Breast epithelium (tissue), 4 donors: ENCODE measurements at regions not wholly inside any gene's neighbourhood (a gene's known extent, or its start where the extent isn't known, plus 50 kb on each side); places are given as distances from the start of the nearest gene placed in this dataset.

ENCODE experiments used
- DNase-seq, 2 donors: peaks; one replicate each; pipeline ENCODE4 v3.0.0-alpha.2; 2019; ENCODE audit warnings: low spot score in 2 of 2
- H3K27ac ChIP-seq, 2 donors: fragments of 200-600 bp; sonication (generic) in 1 of 2; one replicate each; pipeline ENCODE4 v1.5.1; 2016 to 2019; ENCODE audit warnings: mild to moderate bottlenecking in 1 of 2
- H3K27me3 ChIP-seq, 2 donors: fragments of 200-600 bp; sonication (generic) in 1 of 2; one replicate each; pipeline versions ENCODE4 v1.5.1 to v1.6.0; 2017 to 2019; ENCODE audit warnings: control low read depth in 1 of 2, mild to moderate bottlenecking in 1 of 2
- H3K36me3 ChIP-seq: fragments of 200-600 bp; one replicate; pipeline ENCODE4 v1.5.1; 2019
- H3K4me1 ChIP-seq, 2 donors: fragments of 200-600 bp; sonication (generic); one replicate each; pipeline ENCODE4 v1.5.1; 2016 to 2019; ENCODE audit warnings: control low read depth in 1 of 2
- H3K4me3 ChIP-seq, 3 donors: fragments of 200-600 bp; sonication (generic); 1 replicate in 2 of 3; 2 replicates in 1 of 3; pipeline ENCODE4 v1.5.1; 2016 to 2019; ENCODE audit warnings: mild to moderate bottlenecking in 3 of 3, moderate library complexity in 2 of 3
- H3K9me3 ChIP-seq, 2 donors: fragments of 200-600 bp; sonication (generic) in 1 of 2; one replicate each; pipeline ENCODE4 v1.5.1; 2016 to 2019; ENCODE audit warnings: control low read depth in 1 of 2
- POLR2A ChIP-seq: fragments of 450-650 bp; IDR thresholded peaks from one replicate; pipeline ENCODE4 v1.6.1; 2016; ENCODE audit warnings: antibody characterized with exemption, mild to moderate bottlenecking, moderate library complexity
- POLR2AphosphoS5 ChIP-seq, 3 donors: sonication (generic); formaldehyde crosslinking; IDR thresholded peaks; one replicate each; pipeline ENCODE4 v1.6.1; 2017; ENCODE audit warnings: antibody characterized with exemption in 3 of 3
- intact Hi-C: fragments of 100-400 bp; cut with DNase I; formaldehyde crosslinking; loops from one replicate; pipeline ENCODE4 v1.15.1; 2023; ENCODE audit warnings: low total_unique reads
- TF ChIP-seq, protein P1 (sequence below), 3 donors: fragments of 450-650 bp; IDR thresholded peaks; one replicate each; pipeline ENCODE4 v1.5.1; 2016 to 2017; ENCODE audit warnings: antibody characterized with exemption in 3 of 3, mild to moderate bottlenecking in 3 of 3, moderate library complexity in 3 of 3

- H3K4me1 ChIP-seq, result no peaks in the 10 kb centered on the region
- intact Hi-C loops, result no loop called here
- H3K9me3 ChIP-seq, result no peaks in the 10 kb centered on the region
- no peak for DNase-seq
- H3K36me3 ChIP-seq, result no peaks in the 10 kb centered on the region
- no peak overlapping the region for H3K4me3 ChIP-seq
- H3K27me3 ChIP-seq, result no peaks in the 10 kb centered on the region
- TF ChIP-seq POLR2AphosphoS5 (IDR thresholded peaks at IDR 0.05) (no peak), POLR2A (no peak)
- TF ChIP-seq, protein P1, sequence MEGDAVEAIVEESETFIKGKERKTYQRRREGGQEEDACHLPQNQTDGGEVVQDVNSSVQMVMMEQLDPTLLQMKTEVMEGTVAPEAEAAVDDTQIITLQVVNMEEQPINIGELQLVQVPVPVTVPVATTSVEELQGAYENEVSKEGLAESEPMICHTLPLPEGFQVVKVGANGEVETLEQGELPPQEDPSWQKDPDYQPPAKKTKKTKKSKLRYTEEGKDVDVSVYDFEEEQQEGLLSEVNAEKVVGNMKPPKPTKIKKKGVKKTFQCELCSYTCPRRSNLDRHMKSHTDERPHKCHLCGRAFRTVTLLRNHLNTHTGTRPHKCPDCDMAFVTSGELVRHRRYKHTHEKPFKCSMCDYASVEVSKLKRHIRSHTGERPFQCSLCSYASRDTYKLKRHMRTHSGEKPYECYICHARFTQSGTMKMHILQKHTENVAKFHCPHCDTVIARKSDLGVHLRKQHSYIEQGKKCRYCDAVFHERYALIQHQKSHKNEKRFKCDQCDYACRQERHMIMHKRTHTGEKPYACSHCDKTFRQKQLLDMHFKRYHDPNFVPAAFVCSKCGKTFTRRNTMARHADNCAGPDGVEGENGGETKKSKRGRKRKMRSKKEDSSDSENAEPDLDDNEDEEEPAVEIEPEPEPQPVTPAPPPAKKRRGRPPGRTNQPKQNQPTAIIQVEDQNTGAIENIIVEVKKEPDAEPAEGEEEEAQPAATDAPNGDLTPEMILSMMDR (IDR thresholded peaks at IDR 0.05), result no peak
- H3K27ac ChIP-seq, result no peak overlapping the region
Measured at GRCh38 chr7:82617156-82617555, 173.6 kb upstream of the CACNA2D1 start.

- no peaks in the 10 kb centered on the region for H3K27me3 ChIP-seq
- no peak overlapping the region for H3K27ac ChIP-seq
- H3K4me3 ChIP-seq, result no peak overlapping the region
- H3K36me3 ChIP-seq, result no peaks in the 10 kb centered on the region
- H3K4me1 ChIP-seq, result no peaks in the 10 kb centered on the region
- TF ChIP-seq, protein P1 (IDR thresholded peaks at IDR 0.05), result no peak
- TF ChIP-seq POLR2AphosphoS5 (IDR thresholded peaks at IDR 0.05) (no peak), POLR2A (no peak)
- DNase-seq, result no peak
- no peaks in the 10 kb centered on the region for H3K9me3 ChIP-seq
- intact Hi-C loops, result no loop called here
Measured at GRCh38 chr7:82616059-82616728, 172.6 kb upstream of the CACNA2D1 start.

GRCh38 chr7:82615527-82615926 lies 171.9 kb upstream of the CACNA2D1 start:
- Histone ChIP-seq H3K4me1 (no peaks in the 10 kb centered on the region), H3K27ac (no peak overlapping the region), H3K36me3 (no peaks in the 10 kb centered on the region), H3K9me3 (no peaks in the 10 kb centered on the region), H3K4me3 (no peak overlapping the region), H3K27me3 (no peaks in the 10 kb centered on the region)
- TF ChIP-seq, protein P1 (IDR thresholded peaks at IDR 0.05), result no peak
- TF ChIP-seq POLR2A (no peak), POLR2AphosphoS5 (IDR thresholded peaks at IDR 0.05) (no peak)
- DNase-seq, result no peak
- intact Hi-C loops, result no loop called here

DNA sequence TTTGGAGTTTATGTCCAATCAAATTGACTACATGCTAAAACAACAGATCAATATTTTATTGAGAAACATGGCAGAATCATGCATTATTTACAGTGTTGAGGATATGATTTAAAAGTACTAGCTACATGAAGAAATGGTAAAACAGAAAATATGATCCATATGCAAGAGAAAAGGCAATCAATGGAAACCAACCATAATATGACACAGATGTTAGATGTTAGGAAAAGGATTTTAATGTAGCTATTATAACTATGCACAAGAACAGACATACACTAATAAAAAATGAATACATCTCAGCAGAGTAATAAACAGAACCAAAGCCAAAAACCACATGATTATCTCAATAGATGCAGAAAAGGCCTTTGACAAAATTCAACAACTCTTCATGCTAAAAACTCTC lies 166.2 kb upstream of the CACNA2D1 start:
- H3K36me3 ChIP-seq, result no peaks in the 10 kb centered on the region
- H3K4me1 ChIP-seq, result no peaks in the 10 kb centered on the region
- no peak overlapping the region for H3K27ac ChIP-seq
- no peaks in the 10 kb centered on the region for H3K27me3 ChIP-seq
- H3K4me3 ChIP-seq, result no peak overlapping the region
- TF ChIP-seq, protein P1 (IDR thresholded peaks at IDR 0.05), result no peak
- no peak for TF ChIP-seq POLR2A
- TF ChIP-seq POLR2AphosphoS5 (IDR thresholded peaks at IDR 0.05), result no peak
- intact Hi-C loops, result no loop called here
- DNase-seq, result no peak
- no peaks in the 10 kb centered on the region for H3K9me3 ChIP-seq

DNA sequence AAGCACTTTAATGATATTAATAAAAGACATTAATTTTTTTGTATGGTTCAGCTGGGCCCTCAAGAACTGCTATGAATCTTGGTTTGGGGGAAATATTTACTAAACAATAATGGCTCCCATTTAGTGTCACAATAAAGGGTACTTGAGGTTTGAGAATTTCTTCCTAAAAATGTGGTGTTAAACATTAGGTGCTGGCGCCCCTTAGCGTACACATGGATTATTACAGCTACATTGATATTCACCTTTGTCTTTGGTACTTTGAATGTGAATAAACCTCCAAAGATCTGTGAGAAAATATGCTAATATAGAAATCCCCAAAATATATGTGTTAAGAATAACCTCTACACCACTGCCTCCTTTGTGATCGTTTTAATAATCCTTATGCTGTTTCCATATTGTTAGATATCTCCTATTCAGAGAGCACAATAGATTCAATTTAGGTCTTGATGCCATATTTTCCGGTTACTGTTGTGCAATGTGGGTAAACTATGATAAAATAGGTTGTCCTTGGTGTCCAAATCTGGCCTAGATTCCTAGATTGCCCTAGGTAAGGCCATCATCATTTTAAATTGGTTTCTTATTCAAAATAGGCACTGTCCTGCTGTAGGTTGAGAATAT lies 161.8 kb upstream of the CACNA2D1 start:
- Histone ChIP-seq H3K4me1 (no peaks in the 10 kb centered on the region), H3K27me3 (no peaks in the 10 kb centered on the region), H3K9me3 (no peaks in the 10 kb centered on the region), H3K4me3 (no peak overlapping the region), H3K36me3 (no peaks in the 10 kb centered on the region), H3K27ac (no peak overlapping the region)
- TF ChIP-seq, protein P1 (IDR thresholded peaks at IDR 0.05), result peak in 2 of 3 donors; percentile 41 to 51
- TF ChIP-seq POLR2A, result no peak
- no peak for DNase-seq
- intact Hi-C loops, result no loop called here
